Mononuclear cell (primary cell): ENCODE measurements at regions not wholly inside any gene's neighbourhood (a gene's known extent, or its start where the extent isn't known, plus 50 kb on each side); places are given as distances from the start of the nearest gene placed in this dataset.
"Not testable (repeated sequence)": the region's sequence is repeated elsewhere in the genome, so short reads cannot be mapped to it uniquely, and the experiment has no call there.

Source experiments
- H3K27me3 ChIP-seq: 2 replicates; pipeline ENCODE4 v1.6.0; 2011; ENCODE audit warnings: low read length, control low read depth; ENCODE audit not compliant: insufficient read depth
- H3K4me1 ChIP-seq: 2 replicates; pipeline ENCODE4 v1.5.1; 2011; ENCODE audit warnings: mild to moderate bottlenecking, low read length, control low read depth; ENCODE audit not compliant: insufficient read depth
- H3K4me3 ChIP-seq: 2 replicates; pipeline ENCODE4 v1.5.1; 2011; ENCODE audit warnings: mild to moderate bottlenecking, low read length, moderate library complexity
- H3K9me3 ChIP-seq: 2 replicates; pipeline ENCODE4 v1.5.1; 2011; ENCODE audit warnings: low read depth, mild to moderate bottlenecking, control low read depth, low read length

- no peak overlapping the region for H3K4me3 ChIP-seq
- H3K9me3 ChIP-seq: no peaks in the 10 kb centered on the region
- H3K4me1 ChIP-seq: peaks cover 1% of the 10 kb centered on the region
- H3K27me3 ChIP-seq: no peaks in the 10 kb centered on the region
Measured at GRCh38 chrX:40391662-40392061, 189.1 kb upstream of the ATP6AP2 start.

DNA sequence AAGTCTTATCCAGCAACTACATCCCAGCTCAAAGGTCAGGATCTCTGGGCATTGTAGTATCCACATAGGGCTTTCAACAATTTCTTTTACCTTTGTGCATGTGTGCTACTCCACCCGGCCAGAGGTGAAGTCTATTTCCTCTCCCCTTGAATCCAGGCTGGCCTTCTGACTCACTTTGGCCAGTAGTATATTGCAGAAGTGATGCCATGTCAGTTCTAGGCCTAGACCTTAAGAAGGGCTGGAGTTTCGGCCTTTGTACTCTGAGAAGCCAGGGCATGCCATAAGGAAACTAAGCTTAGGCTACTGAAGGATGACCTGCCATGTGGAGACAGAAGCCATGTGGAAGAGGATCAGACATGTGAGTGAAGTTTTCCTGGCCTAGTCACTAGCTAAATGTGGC lies 191.2 kb upstream of the ATP6AP2 start:
- Histone ChIP-seq H3K9me3 (no peaks in the 10 kb centered on the region), H3K27me3 (no peaks in the 10 kb centered on the region), H3K4me3 (no peak overlapping the region), H3K4me1 (peaks cover 19% of the 10 kb centered on the region)

- Histone ChIP-seq H3K9me3 (no peaks in the 10 kb centered on the region), H3K4me3 (no peak overlapping the region), H3K27me3 (no peaks in the 10 kb centered on the region), H3K4me1 (peaks cover 29% of the 10 kb centered on the region)
Measured at GRCh38 chrX:40388441-40388840, 192.3 kb upstream of the ATP6AP2 start.

DNA sequence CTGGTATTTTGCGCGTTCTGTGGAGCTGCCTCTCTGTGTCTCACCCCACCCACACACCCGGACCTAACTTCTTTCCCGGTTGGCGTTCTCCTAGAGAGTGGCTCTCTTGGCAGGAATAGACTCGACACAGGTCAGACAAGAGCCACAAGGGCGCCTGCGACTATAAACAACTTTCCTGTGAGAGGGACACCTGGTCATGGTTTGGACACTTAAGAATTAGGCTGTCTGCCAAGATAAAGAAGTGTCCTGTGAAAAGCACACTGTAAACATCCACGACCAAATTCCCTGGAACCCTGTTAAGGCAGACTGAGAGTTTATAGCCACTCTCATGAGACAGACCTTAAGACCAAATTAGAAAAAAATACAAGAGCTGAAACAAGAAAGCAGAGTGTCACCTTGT lies 192.9 kb upstream of the ATP6AP2 start:
- peaks cover 29% of the 10 kb centered on the region for H3K4me1 ChIP-seq
- not testable (repeated sequence) for H3K4me3 ChIP-seq, H3K9me3 ChIP-seq, H3K27me3 ChIP-seq

GRCh38 chrX:40387311-40387710 lies 193.5 kb upstream of the ATP6AP2 start:
- not testable (repeated sequence) for H3K9me3 ChIP-seq, H3K4me3 ChIP-seq, H3K27me3 ChIP-seq
- peaks cover 29% of the 10 kb centered on the region for H3K4me1 ChIP-seq

DNA sequence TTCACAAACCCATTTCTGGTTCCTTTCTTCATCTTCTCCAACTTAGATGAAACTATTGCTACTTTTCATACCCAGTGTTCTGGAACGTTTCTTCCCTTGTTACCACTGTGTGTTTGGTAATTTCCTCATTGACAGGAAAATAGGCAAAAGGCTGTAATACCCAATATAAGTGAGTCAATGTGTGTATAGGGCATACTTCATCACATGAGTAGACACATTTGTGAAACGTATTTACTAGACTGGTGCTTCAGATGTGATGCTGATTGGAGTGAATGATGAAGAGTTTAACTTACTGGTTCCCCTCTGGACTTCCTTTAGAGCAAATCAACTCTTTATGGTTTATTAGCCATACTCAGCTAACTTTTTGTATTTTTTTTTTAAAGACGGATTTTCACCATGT lies 195.1 kb upstream of the ATP6AP2 start:
- H3K4me1 ChIP-seq: peaks cover 33% of the 10 kb centered on the region
- H3K9me3 ChIP-seq: no peaks in the 10 kb centered on the region
- no peak overlapping the region for H3K4me3 ChIP-seq
- no peaks in the 10 kb centered on the region for H3K27me3 ChIP-seq

DNA sequence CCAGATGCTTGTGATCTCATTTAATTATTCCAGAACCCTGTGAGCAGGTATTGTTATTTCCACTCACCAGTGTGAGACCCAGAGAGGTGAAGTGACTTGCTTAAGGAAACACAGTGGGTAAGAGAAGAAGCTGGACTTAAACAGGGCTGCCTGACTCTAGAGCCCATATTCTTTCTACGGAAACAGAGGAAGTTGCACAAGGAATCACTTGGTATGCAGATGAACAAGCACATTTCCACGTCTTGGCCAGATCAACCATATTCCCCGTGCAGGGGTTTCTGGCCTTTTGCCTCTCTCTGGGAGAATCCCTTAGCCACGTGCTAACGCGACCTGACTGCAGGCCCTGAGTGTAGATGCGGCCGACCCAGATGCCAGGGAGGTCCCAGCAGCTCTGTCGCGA lies 195.5 kb upstream of the ATP6AP2 start:
- Histone ChIP-seq H3K9me3 (no peaks in the 10 kb centered on the region), H3K4me3 (no peak overlapping the region), H3K27me3 (no peaks in the 10 kb centered on the region), H3K4me1 (peaks cover 33% of the 10 kb centered on the region)

DNA sequence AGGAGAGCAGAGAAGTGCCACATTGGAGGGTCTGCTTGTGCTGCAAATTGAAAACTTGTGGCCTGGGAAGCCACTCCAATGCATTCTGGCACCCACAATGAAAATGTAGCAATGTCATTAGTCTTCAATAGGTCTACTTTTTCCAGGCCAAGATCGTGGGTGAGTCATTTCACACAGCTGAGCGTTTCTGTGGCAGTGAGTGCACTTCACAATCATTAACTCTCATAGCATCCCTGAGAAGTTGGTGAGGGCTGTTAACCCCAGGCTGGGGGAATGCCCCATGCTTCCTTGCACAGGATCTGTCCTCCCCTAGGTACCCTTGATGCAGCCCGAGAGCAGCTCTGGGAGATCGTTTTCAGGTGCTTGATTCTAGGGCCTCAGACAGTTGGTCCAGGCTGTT lies 196.8 kb upstream of the ATP6AP2 start:
- Histone ChIP-seq H3K27me3 (no peaks in the 10 kb centered on the region), H3K4me1 (peaks cover 33% of the 10 kb centered on the region), H3K9me3 (no peaks in the 10 kb centered on the region), H3K4me3 (no peak overlapping the region)

GRCh38 chrX:40383360-40383759 lies 197.4 kb upstream of the ATP6AP2 start:
- Histone ChIP-seq H3K4me1 (peaks cover 33% of the 10 kb centered on the region), H3K9me3 (no peaks in the 10 kb centered on the region), H3K27me3 (no peaks in the 10 kb centered on the region), H3K4me3 (no peak overlapping the region)

- no peak overlapping the region for H3K4me3 ChIP-seq
- H3K27me3 ChIP-seq: no peaks in the 10 kb centered on the region
- H3K4me1 ChIP-seq: peaks cover 24% of the 10 kb centered on the region
- no peaks in the 10 kb centered on the region for H3K9me3 ChIP-seq
Measured at GRCh38 chrX:40380655-40381488, 199.9 kb upstream of the ATP6AP2 start.

DNA sequence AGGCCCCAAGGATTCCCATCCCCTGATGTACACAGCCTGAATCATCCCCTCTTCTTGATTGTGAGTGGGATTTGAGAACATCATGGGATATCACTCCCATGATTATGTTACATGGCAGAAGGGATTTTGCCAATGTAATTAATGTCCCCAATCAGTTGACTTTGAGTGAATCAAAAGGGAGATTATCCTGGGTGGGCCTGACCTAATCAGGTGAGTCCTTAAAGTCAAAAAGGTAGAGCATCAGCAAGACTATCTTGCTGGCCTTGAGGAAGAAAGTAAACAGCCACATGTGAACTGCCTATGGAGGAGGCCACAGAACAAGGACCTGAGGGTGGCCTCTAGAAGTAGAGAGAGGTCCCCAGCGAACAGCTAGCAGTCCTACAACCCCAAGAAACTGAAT lies 203.1 kb upstream of the ATP6AP2 start:
- Histone ChIP-seq H3K4me1 (peaks cover 4% of the 10 kb centered on the region), H3K9me3 (no peaks in the 10 kb centered on the region), H3K27me3 (no peaks in the 10 kb centered on the region), H3K4me3 (no peak overlapping the region)

- Histone ChIP-seq H3K4me3 (no peak overlapping the region), H3K4me1 (no peaks in the 10 kb centered on the region), H3K9me3 (no peaks in the 10 kb centered on the region), H3K27me3 (no peaks in the 10 kb centered on the region)
Measured at GRCh38 chrX:40374486-40374885, 206.3 kb upstream of the ATP6AP2 start.

DNA sequence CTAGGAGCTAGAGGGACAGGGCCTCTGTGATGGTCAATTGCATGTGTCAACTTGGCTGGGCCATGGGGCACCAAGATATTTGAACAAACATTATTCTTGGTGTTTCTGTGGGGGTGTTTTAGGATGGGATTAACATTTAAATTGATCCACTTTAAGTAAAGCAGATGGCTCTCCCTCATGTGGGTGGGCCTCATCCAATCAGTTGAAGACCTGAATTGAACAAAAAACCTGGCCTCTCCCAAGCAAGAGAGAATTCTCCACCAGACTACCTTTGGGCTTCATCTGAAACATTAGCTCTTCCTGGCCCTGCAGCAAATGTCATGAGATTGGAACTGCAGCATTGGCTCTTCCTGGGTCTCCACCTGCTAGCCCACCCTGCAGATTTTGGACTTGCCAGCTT lies 207.1 kb upstream of the ATP6AP2 start:
- Histone ChIP-seq H3K4me3 (no peak overlapping the region), H3K9me3 (no peaks in the 10 kb centered on the region), H3K27me3 (no peaks in the 10 kb centered on the region), H3K4me1 (no peaks in the 10 kb centered on the region)

- no peak overlapping the region for H3K4me3 ChIP-seq
- no peaks in the 10 kb centered on the region for H3K4me1 ChIP-seq
- no peaks in the 10 kb centered on the region for H3K9me3 ChIP-seq
- H3K27me3 ChIP-seq: no peaks in the 10 kb centered on the region
Measured at GRCh38 chrX:40373025-40373424, 207.7 kb upstream of the ATP6AP2 start.

GRCh38 chrX:40371376-40371775 lies 209.4 kb upstream of the ATP6AP2 start:
- H3K9me3 ChIP-seq: no peaks in the 10 kb centered on the region
- no peaks in the 10 kb centered on the region for H3K4me1 ChIP-seq
- H3K27me3 ChIP-seq: no peaks in the 10 kb centered on the region
- no peak overlapping the region for H3K4me3 ChIP-seq

- no peaks in the 10 kb centered on the region for H3K4me1 ChIP-seq
- H3K27me3 ChIP-seq: no peaks in the 10 kb centered on the region
- no peaks in the 10 kb centered on the region for H3K9me3 ChIP-seq
- H3K4me3 ChIP-seq: no peak overlapping the region
Measured at GRCh38 chrX:40368611-40369061, 212.1 kb upstream of the ATP6AP2 start.
